ENCODE measurements at regions not wholly inside any gene's neighbourhood (a gene's known extent, or its start where the extent isn't known, plus 50 kb on each side); places are given as distances from the start of the nearest gene placed in this dataset.

DNA sequence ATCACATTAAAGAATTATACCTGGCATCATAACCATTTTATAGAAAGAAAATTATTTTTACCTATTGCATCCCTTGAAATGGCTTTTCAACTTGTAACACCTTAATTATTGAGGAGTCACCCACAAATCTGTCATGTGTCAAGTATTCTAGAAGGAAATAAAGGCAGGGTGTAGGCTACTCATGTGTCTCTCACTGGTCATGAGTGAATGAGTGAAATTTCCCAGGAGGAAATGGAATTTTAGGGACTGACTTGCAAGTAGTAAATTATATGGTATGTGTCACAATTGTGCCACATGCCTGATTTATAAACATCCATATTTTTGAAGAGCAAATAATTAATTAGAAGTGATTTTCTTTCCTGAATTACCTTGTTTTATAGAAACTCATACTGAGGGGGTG lies 310.5 kb upstream of the ADAMTS9 start:
- TF ChIP-seq, protein P1, sequence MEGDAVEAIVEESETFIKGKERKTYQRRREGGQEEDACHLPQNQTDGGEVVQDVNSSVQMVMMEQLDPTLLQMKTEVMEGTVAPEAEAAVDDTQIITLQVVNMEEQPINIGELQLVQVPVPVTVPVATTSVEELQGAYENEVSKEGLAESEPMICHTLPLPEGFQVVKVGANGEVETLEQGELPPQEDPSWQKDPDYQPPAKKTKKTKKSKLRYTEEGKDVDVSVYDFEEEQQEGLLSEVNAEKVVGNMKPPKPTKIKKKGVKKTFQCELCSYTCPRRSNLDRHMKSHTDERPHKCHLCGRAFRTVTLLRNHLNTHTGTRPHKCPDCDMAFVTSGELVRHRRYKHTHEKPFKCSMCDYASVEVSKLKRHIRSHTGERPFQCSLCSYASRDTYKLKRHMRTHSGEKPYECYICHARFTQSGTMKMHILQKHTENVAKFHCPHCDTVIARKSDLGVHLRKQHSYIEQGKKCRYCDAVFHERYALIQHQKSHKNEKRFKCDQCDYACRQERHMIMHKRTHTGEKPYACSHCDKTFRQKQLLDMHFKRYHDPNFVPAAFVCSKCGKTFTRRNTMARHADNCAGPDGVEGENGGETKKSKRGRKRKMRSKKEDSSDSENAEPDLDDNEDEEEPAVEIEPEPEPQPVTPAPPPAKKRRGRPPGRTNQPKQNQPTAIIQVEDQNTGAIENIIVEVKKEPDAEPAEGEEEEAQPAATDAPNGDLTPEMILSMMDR (IDR thresholded peaks at IDR 0.05), result no peak
- TF ChIP-seq EP300 (IDR thresholded peaks at IDR 0.05) (no peak), POLR2A (IDR thresholded peaks at IDR 0.05) (no peak)

Data from ovary (tissue), 3 donors.